IMR-90 (cell line): ENCODE measurements at regions not wholly inside any gene's neighbourhood (a gene's known extent, or its start where the extent isn't known, plus 50 kb on each side); places are given as distances from the start of the nearest gene placed in this dataset.

ENCODE experiments used
- ATAC-seq: fragments of 200-7000 bp; cut with Tn5 transposase; 2 replicates; pipeline ENCODE4 v1.9.1; 2020; ENCODE audit warnings: low read depth, mild to moderate bottlenecking, moderate library complexity
- BruUV-seq: library from RNA; stranded (reverse); fragments of 400-500 nt; replicated peaks from 2 replicates; lab custom pipeline; 2021; lab: Mats Ljungman, UMichigan
- CTCF ChIA-PET: fragments of 300-600 bp; formaldehyde crosslinking; extraction: SDS; loops from one replicate; lab custom pipeline; 2021; ENCODE audit warnings: antibody characterized with exemption; lab: Yijun Ruan, JAX
- POLR2A ChIA-PET: fragments of 300-600 bp; sonication (Branson Sonifier 250); formaldehyde crosslinking; loops from one replicate; lab custom pipeline; 2022; ENCODE audit warnings: antibody characterized with exemption; ENCODE audit not compliant: unreplicated experiment; lab: Charles Lee
- DNase-seq: peaks from one replicate; pipeline ENCODE4 v3.0.0; 2013
- H2AFZ ChIP-seq: replicated peaks from 2 replicates; pipeline ENCODE3; 2013; ENCODE audit warnings: low read length, mild to moderate bottlenecking; ENCODE audit not compliant: poor library complexity
- H2AK5ac ChIP-seq: 2 replicates; pipeline ENCODE4 v1.6.1; 2013; ENCODE audit warnings: low read depth, low read length, inconsistent platforms
- H2AK9ac ChIP-seq: replicated peaks from 2 replicates; pipeline ENCODE3; 2013; ENCODE audit warnings: mild to moderate bottlenecking, low read depth, low read length, moderate library complexity; ENCODE audit not compliant: poor library complexity
- H2BK120ac ChIP-seq: 2 replicates; pipeline ENCODE4 v1.6.1; 2013; ENCODE audit warnings: low read depth, low read length, inconsistent platforms
- H2BK15ac ChIP-seq: 3 replicates; pipeline ENCODE4 v1.6.1; 2013; ENCODE audit warnings: low read depth, low read length, inconsistent platforms
- H2BK20ac ChIP-seq: 2 replicates; pipeline ENCODE4 v1.6.1; 2013; ENCODE audit warnings: low read depth, mild to moderate bottlenecking, inconsistent platforms, low read length, moderate library complexity
- H2BK5ac ChIP-seq: 2 replicates; pipeline ENCODE4 v1.6.1; 2013; ENCODE audit warnings: mild to moderate bottlenecking, low read depth, low read length, inconsistent platforms; ENCODE audit not compliant: poor library complexity, severe bottlenecking
- H3K14ac ChIP-seq: replicated peaks from 2 replicates; pipeline ENCODE4 v1.6.1; 2013; ENCODE audit warnings: low read depth, low read length, inconsistent platforms
- H3K18ac ChIP-seq: 2 replicates; pipeline ENCODE4 v1.6.1; 2013; ENCODE audit warnings: low read depth, low read length, control low read depth
- H3K23ac ChIP-seq: 2 replicates; pipeline ENCODE4 v1.6.1; 2013; ENCODE audit warnings: low read depth, low read length, inconsistent platforms
- H3K27ac ChIP-seq: 2 replicates; pipeline ENCODE4 v1.5.1; 2013; ENCODE audit warnings: mild to moderate bottlenecking, control low read depth, low read length; ENCODE audit not compliant: insufficient read depth
- H3K27me3 ChIP-seq: 2 replicates; pipeline ENCODE4 v1.6.1; 2013; ENCODE audit warnings: low read length; ENCODE audit not compliant: control insufficient read depth, insufficient read depth
- H3K36me3 ChIP-seq: 2 replicates; pipeline ENCODE4 v1.6.1; 2013; ENCODE audit warnings: low read length, mixed read lengths; ENCODE audit not compliant: control insufficient read depth, insufficient read depth
- H3K4ac ChIP-seq: 2 replicates; pipeline ENCODE4 v1.6.1; 2013; ENCODE audit warnings: low read depth, low read length, inconsistent platforms
- H3K4me1 ChIP-seq: 2 replicates; pipeline ENCODE4 v1.6.1; 2013; ENCODE audit warnings: low read length, mixed read lengths; ENCODE audit not compliant: control insufficient read depth, insufficient read depth
- H3K4me2 ChIP-seq: 2 replicates; pipeline ENCODE4 v1.6.1; 2013; ENCODE audit warnings: low read depth, mild to moderate bottlenecking, control low read depth, low read length, moderate library complexity
- H3K4me3 ChIP-seq: 2 replicates; pipeline ENCODE4 v1.5.1; 2013; ENCODE audit warnings: low read depth, mild to moderate bottlenecking, control low read depth, low read length, moderate library complexity; ENCODE audit not compliant: insufficient read depth
- H3K56ac ChIP-seq: 2 replicates; pipeline ENCODE4 v1.6.1; 2013; ENCODE audit warnings: low read length, inconsistent platforms; ENCODE audit not compliant: insufficient read depth; ENCODE audit errors: extremely low read depth
- H3K79me1 ChIP-seq, 2 experiments: 2 replicates each; pipeline ENCODE4 v1.6.1; 2013; ENCODE audit warnings: low read length in 2 of 2, inconsistent platforms in 1 of 2, low read depth in 1 of 2
- H3K9ac ChIP-seq: 2 replicates; pipeline ENCODE4 v1.6.1; 2013; ENCODE audit warnings: low read depth, low read length, control low read depth
- H3K9me1 ChIP-seq: 2 replicates; pipeline ENCODE4 v1.6.1; 2013; ENCODE audit warnings: low read length, inconsistent platforms; ENCODE audit not compliant: insufficient read depth
- H3K9me3 ChIP-seq: 2 replicates; pipeline ENCODE4 v1.6.1; 2013; ENCODE audit warnings: low read length; ENCODE audit not compliant: control insufficient read depth, insufficient read depth
- H4K20me1 ChIP-seq: 2 replicates; pipeline ENCODE4 v1.6.1; 2013; ENCODE audit warnings: low read length, inconsistent platforms; ENCODE audit not compliant: insufficient read depth
- H4K5ac ChIP-seq: 2 replicates; pipeline ENCODE4 v1.6.1; 2013; ENCODE audit warnings: mild to moderate bottlenecking, low read depth, low read length, control low read depth
- H4K8ac ChIP-seq, 2 experiments: 2 replicates each; pipeline ENCODE4 v1.6.1; 2013; ENCODE audit warnings: low read depth in 2 of 2, low read length in 2 of 2, control low read depth in 1 of 2, inconsistent platforms in 1 of 2
- H4K91ac ChIP-seq: 2 replicates; pipeline ENCODE4 v1.6.1; 2013; ENCODE audit warnings: low read depth, low read length, inconsistent platforms; ENCODE audit not compliant: insufficient read depth
- BHLHE40 ChIP-seq: fragments of 150-350 bp; IDR thresholded peaks from 2 replicates; pipeline ENCODE4 v1.6.1; 2016; ENCODE audit warnings: mild to moderate bottlenecking, low read depth, low read length
- CEBPB ChIP-seq: IDR thresholded peaks from 2 replicates; pipeline ENCODE4 v1.6.1; 2012; ENCODE audit warnings: low read depth, low read length, improper control_type of control experiment
- CHD1 ChIP-seq: IDR thresholded peaks from 2 replicates; pipeline ENCODE4 v1.6.1; 2012; ENCODE audit warnings: low read depth, low read length, improper control_type of control experiment
- FOS ChIP-seq: fragments of 150-350 bp; IDR thresholded peaks from 2 replicates; pipeline ENCODE4 v1.6.1; 2016; ENCODE audit warnings: low read depth, low read length
- MAFK ChIP-seq: IDR thresholded peaks from 2 replicates; pipeline ENCODE4 v1.6.1; 2012; ENCODE audit warnings: low read depth, low read length, improper control_type of control experiment
- MAZ ChIP-seq: IDR thresholded peaks from 2 replicates; pipeline ENCODE4 v1.6.1; 2012; ENCODE audit warnings: low read depth, mild to moderate bottlenecking, low read length, improper control_type of control experiment, moderate library complexity, borderline replicate concordance
- MXI1 ChIP-seq: IDR thresholded peaks from 2 replicates; pipeline ENCODE4 v1.6.1; 2012; ENCODE audit warnings: low read depth, mild to moderate bottlenecking, low read length, moderate library complexity, borderline replicate concordance
- NFE2L2 ChIP-seq: fragments of 150-350 bp; IDR thresholded peaks from 2 replicates; pipeline ENCODE4 v1.6.1; 2016; ENCODE audit warnings: low read depth, mild to moderate bottlenecking, low read length
- POLR2A ChIP-seq: IDR thresholded peaks from 2 replicates; pipeline ENCODE4 v1.6.1; 2012; ENCODE audit warnings: mild to moderate bottlenecking, low read depth, low read length
- RAD21 ChIP-seq: IDR thresholded peaks from 2 replicates; pipeline ENCODE4 v1.6.1; 2012; ENCODE audit warnings: low read length, improper control_type of control experiment
- RCOR1 ChIP-seq: IDR thresholded peaks from 2 replicates; pipeline ENCODE4 v1.6.1; 2012; ENCODE audit warnings: mild to moderate bottlenecking, low read length, improper control_type of control experiment; ENCODE audit not compliant: insufficient replicate concordance
- RFX5 ChIP-seq: IDR thresholded peaks from 2 replicates; pipeline ENCODE4 v1.8.0; 2012; ENCODE audit warnings: low read depth, mild to moderate bottlenecking, low read length, moderate library complexity
- SMC3 ChIP-seq: fragments of 150-350 bp; IDR thresholded peaks from 2 replicates; pipeline ENCODE4 v1.6.1; 2016; ENCODE audit warnings: low read depth, mild to moderate bottlenecking, antibody characterized with exemption, low read length, moderate library complexity
- WGBS, 2 experiments: methylation state at CpG; one replicate each; pipeline versions ENCODE4 v1.1.5 to v1.1.7; 2013; ENCODE audit warnings: missing lambda C conversion rate in 2 of 2; ENCODE audit not compliant: insufficient read length in 1 of 2; ENCODE audit errors: extremely low coverage in 2 of 2; 5-methylcytosine and 5-hydroxymethylcytosine counted together
- dilution Hi-C: fragments of 300-500 bp; cut with HindIII; formaldehyde crosslinking; loops from one replicate; pipeline ENCODE4 v1.14.3; 2018; ENCODE audit warnings: low sequenced_read_pairs; ENCODE audit not compliant: unreplicated experiment
- in situ Hi-C: fragments of 300-500 bp; cut with MboI; formaldehyde crosslinking; loops from 3 replicates; pipeline ENCODE4 v1.14.3; 2019; ENCODE audit warnings: low sequenced_read_pairs, inconsistent platforms, mixed read lengths
- intact Hi-C: fragments of 100-400 bp; cut with micrococcal nuclease; formaldehyde crosslinking; loops from 2 replicates; pipeline ENCODE4 v1.10.0; 2022
- TF ChIP-seq, protein P1 (sequence below): fragments of 150-350 bp; IDR thresholded peaks from 2 replicates; pipeline ENCODE4 v1.6.1; 2017; ENCODE audit warnings: mild to moderate bottlenecking, antibody characterized with exemption, low read length, low read depth
- TF ChIP-seq, protein P2 (sequence below): fragments of 150-350 bp; IDR thresholded peaks from 2 replicates; pipeline ENCODE4 v1.6.1; 2016; ENCODE audit warnings: low read depth, mild to moderate bottlenecking, low read length, moderate library complexity, borderline replicate concordance
- TF ChIP-seq, protein P3 (sequence below): conservative IDR thresholded peaks from 2 replicates; pipeline ENCODE4 v1.5.1; 2012; ENCODE audit warnings: mild to moderate bottlenecking, low read depth, low read length, improper control_type of control experiment

DNA sequence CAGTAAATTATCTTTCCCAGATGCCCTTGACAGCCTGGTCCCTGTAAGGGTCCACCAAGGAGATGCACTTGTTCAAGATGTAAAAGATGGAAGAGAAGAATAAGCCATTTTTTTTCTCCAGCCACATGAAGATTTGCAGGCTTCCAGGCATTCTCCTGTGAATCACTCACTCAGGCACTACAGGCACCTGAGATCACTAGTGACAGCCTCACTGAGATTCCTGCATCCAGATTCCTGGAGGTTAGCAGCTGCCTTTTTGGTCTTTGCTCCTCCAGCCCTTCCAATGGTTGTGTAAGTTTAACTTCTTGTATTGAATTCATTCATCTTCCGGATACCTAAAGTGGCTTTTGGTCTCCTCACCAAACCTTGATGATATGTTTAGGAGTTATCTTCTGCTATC is 630.2 kb upstream of the CADM1 start:
- in situ Hi-C loops: no loop called here
- Histone ChIP-seq H2BK120ac (no peak overlapping the region), H3K4ac (no peak overlapping the region), H3K27ac (no peak overlapping the region), H4K8ac (no peak overlapping the region), H3K9ac (no peak overlapping the region), H3K79me1 (no peaks in the 10 kb centered on the region), H3K9me3 (no peaks in the 10 kb centered on the region), H3K4me2 (no peak overlapping the region), H3K4me1 (no peaks in the 10 kb centered on the region), H3K9me1 (no peaks in the 10 kb centered on the region), H3K4me3 (no peak overlapping the region), H3K14ac (no peak overlapping the region), H2AFZ (no peak overlapping the region), H2AK9ac (no peak overlapping the region), H2BK5ac (no peak overlapping the region), H3K23ac (no peak overlapping the region), H4K91ac (no peak overlapping the region), H2BK15ac (no peak overlapping the region), H2AK5ac (no peak overlapping the region), H3K56ac (no peak overlapping the region), H4K20me1 (no peaks in the 10 kb centered on the region), H2BK20ac (no peak overlapping the region), H3K36me3 (no peaks in the 10 kb centered on the region), H3K18ac (no peak overlapping the region), H3K27me3 (no peaks in the 10 kb centered on the region; the same call in 1 of the 2 replicates), H4K5ac (no peak overlapping the region)
- dilution Hi-C loops: no loop called here
- no TSS peak for BruUV-seq
- POLR2A ChIA-PET: no interaction called here
- no CpG with 5 or more reads among the region's 1 CpG for WGBS, 2 experiments
- no peak for DNase-seq
- no peak for ATAC-seq
- TF ChIP-seq, protein P1, sequence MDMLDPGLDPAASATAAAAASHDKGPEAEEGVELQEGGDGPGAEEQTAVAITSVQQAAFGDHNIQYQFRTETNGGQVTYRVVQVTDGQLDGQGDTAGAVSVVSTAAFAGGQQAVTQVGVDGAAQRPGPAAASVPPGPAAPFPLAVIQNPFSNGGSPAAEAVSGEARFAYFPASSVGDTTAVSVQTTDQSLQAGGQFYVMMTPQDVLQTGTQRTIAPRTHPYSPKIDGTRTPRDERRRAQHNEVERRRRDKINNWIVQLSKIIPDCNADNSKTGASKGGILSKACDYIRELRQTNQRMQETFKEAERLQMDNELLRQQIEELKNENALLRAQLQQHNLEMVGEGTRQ: no peak
- TF ChIP-seq RAD21: no peak
- no peak for TF ChIP-seq POLR2A
- TF ChIP-seq NFE2L2: no peak
- TF ChIP-seq MAFK: no peak
- TF ChIP-seq CHD1: no peak
- TF ChIP-seq CEBPB: no peak
- TF ChIP-seq RCOR1: no peak
- TF ChIP-seq, protein P2, sequence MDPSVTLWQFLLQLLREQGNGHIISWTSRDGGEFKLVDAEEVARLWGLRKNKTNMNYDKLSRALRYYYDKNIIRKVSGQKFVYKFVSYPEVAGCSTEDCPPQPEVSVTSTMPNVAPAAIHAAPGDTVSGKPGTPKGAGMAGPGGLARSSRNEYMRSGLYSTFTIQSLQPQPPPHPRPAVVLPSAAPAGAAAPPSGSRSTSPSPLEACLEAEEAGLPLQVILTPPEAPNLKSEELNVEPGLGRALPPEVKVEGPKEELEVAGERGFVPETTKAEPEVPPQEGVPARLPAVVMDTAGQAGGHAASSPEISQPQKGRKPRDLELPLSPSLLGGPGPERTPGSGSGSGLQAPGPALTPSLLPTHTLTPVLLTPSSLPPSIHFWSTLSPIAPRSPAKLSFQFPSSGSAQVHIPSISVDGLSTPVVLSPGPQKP: no peak
- no peak for TF ChIP-seq FOS
- TF ChIP-seq MAZ: no peak
- TF ChIP-seq MXI1: no peak
- TF ChIP-seq BHLHE40: no peak
- TF ChIP-seq SMC3: no peak
- TF ChIP-seq, protein P3, sequence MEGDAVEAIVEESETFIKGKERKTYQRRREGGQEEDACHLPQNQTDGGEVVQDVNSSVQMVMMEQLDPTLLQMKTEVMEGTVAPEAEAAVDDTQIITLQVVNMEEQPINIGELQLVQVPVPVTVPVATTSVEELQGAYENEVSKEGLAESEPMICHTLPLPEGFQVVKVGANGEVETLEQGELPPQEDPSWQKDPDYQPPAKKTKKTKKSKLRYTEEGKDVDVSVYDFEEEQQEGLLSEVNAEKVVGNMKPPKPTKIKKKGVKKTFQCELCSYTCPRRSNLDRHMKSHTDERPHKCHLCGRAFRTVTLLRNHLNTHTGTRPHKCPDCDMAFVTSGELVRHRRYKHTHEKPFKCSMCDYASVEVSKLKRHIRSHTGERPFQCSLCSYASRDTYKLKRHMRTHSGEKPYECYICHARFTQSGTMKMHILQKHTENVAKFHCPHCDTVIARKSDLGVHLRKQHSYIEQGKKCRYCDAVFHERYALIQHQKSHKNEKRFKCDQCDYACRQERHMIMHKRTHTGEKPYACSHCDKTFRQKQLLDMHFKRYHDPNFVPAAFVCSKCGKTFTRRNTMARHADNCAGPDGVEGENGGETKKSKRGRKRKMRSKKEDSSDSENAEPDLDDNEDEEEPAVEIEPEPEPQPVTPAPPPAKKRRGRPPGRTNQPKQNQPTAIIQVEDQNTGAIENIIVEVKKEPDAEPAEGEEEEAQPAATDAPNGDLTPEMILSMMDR: no peak
- no peak for TF ChIP-seq RFX5
- intact Hi-C loops: no loop called here
- CTCF ChIA-PET: no interaction called here
